ENCODE measurements at regions not wholly inside any gene's neighbourhood (a gene's known extent, or its start where the extent isn't known, plus 50 kb on each side); places are given as distances from the start of the nearest gene placed in this dataset.

GRCh38 chr1:214767221-214767620 lies 164.2 kb downstream of the CENPF start:
- TF ChIP-seq CTCF (conservative IDR thresholded peaks at IDR 0.05; ENCODE audit: low read length) (no peak), EZH2phosphoT487 (IDR thresholded peaks at IDR 0.05; ENCODE audit: borderline replicate concordance) (no peak)
